Renal pelvis (tissue), 1 donor: ENCODE measurements at regions not wholly inside any gene's neighbourhood (a gene's known extent, or its start where the extent isn't known, plus 50 kb on each side); places are given as distances from the start of the nearest gene placed in this dataset.
"Not testable (repeated sequence)": the region's sequence is repeated elsewhere in the genome, so short reads cannot be mapped to it uniquely, and the experiment has no call there.

Experiments
- DNase-seq: peaks from one replicate; pipeline ENCODE4 v3.0.0-alpha.2; 2013

- peak; percentile 24 for DNase-seq
Measured at GRCh38 chr21:15932726-15933125, 202.9 kb downstream of the USP25 start.

GRCh38 chr21:15935530-15935929 lies 205.7 kb downstream of the USP25 start:
- DNase-seq = no peak

- DNase-seq = no peak
Measured at GRCh38 chr21:15943009-15943666, 213.4 kb downstream of the USP25 start.

- no peak for DNase-seq
Measured at GRCh38 chr21:15947677-15948076, 217.9 kb downstream of the USP25 start.

- no peak for DNase-seq
Measured at GRCh38 chr21:15953551-15954116, 223.9 kb downstream of the USP25 start.

- no peak for DNase-seq
Measured at GRCh38 chr21:15964236-15964855, 234.6 kb downstream of the USP25 start.

- DNase-seq = no peak
Measured at GRCh38 chr21:15966231-15966630, 236.4 kb downstream of the USP25 start.

GRCh38 chr21:15966651-15967050 lies 236.9 kb downstream of the USP25 start:
- no peak for DNase-seq

GRCh38 chr21:15967661-15968060 lies 237.9 kb downstream of the USP25 start:
- DNase-seq = no peak

- DNase-seq = no peak
Measured at GRCh38 chr21:15968776-15969310, 239.1 kb downstream of the USP25 start.

GRCh38 chr21:15976807-15977206 lies 247.0 kb downstream of the USP25 start:
- no peak for DNase-seq

- no peak for DNase-seq
Measured at GRCh38 chr21:15978215-15978738, 248.5 kb downstream of the USP25 start.

- DNase-seq = not testable (repeated sequence)
Measured at GRCh38 chr21:15979493-15979892, 249.7 kb downstream of the USP25 start.

GRCh38 chr21:15986277-15986676 lies 256.5 kb downstream of the USP25 start:
- peak; percentile 46 for DNase-seq

GRCh38 chr21:15992171-15992570 lies 262.4 kb downstream of the USP25 start:
- no peak for DNase-seq

GRCh38 chr21:15993951-15994350 lies 264.2 kb downstream of the USP25 start:
- no peak for DNase-seq

GRCh38 chr21:15999741-16000140 lies 270.0 kb downstream of the USP25 start:
- no peak for DNase-seq

- no peak for DNase-seq
Measured at GRCh38 chr21:16002874-16003466, 273.2 kb downstream of the USP25 start.

- DNase-seq = no peak
Measured at GRCh38 chr21:16004086-16004485, 274.3 kb downstream of the USP25 start.

- DNase-seq = no peak
Measured at GRCh38 chr21:16004523-16004922, 274.7 kb downstream of the USP25 start.

GRCh38 chr21:16005996-16006395 lies 276.2 kb downstream of the USP25 start:
- no peak for DNase-seq

- DNase-seq = no peak
Measured at GRCh38 chr21:16007943-16008342, 278.2 kb downstream of the USP25 start.

- no peak for DNase-seq
Measured at GRCh38 chr21:16011719-16012118, 281.9 kb downstream of the USP25 start.
